ENCODE measurements at regions not wholly inside any gene's neighbourhood (a gene's known extent, or its start where the extent isn't known, plus 50 kb on each side); places are given as distances from the start of the nearest gene placed in this dataset.

DNA sequence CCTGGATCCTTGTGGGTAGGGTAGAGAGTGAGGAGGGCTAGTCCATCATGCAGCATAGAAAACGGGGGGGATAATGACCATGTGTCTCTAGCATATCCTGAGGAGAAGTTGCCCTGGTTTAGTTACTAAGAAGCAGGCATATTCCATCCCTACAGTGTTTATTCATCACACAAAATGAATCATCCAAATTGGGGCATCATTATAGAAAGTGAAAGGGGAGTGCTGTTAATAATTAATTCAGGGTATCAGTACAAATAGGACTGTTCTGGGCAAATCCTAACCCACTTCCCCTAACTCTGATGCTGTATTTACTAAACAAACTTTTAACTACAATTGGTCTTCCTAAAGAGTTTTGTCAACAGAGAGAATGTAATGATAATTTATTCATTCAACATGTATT, 281.1 kb upstream of the ARX start:
- no peak for TF ChIP-seq RELA (CRISPR knock-in tag; IDR thresholded peaks at IDR 0.05)
- TF ChIP-seq ZNF775 (CRISPR knock-in tag; IDR thresholded peaks at IDR 0.05; ENCODE audit: borderline replicate concordance): no peak
- no peak for TF ChIP-seq ZNF274 (CRISPR knock-in tag; IDR thresholded peaks at IDR 0.05)
- TF ChIP-seq, protein P1, sequence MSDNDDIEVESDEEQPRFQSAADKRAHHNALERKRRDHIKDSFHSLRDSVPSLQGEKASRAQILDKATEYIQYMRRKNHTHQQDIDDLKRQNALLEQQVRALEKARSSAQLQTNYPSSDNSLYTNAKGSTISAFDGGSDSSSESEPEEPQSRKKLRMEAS (IDR thresholded peaks at IDR 0.05): no peak
- TF ChIP-seq TEAD2 (CRISPR knock-in tag; IDR thresholded peaks at IDR 0.05): no peak
- TF ChIP-seq, protein P2, sequence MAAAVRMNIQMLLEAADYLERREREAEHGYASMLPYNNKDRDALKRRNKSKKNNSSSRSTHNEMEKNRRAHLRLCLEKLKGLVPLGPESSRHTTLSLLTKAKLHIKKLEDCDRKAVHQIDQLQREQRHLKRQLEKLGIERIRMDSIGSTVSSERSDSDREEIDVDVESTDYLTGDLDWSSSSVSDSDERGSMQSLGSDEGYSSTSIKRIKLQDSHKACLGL (CRISPR knock-in tag; IDR thresholded peaks at IDR 0.05): no peak
- TF ChIP-seq YY1 (IDR thresholded peaks at IDR 0.05; ENCODE audit: insufficient read depth, insufficient replicate concordance, low read depth, low read length): no peak

Measured in HepG2 (cell line).